ENCODE measurements at regions not wholly inside any gene's neighbourhood (a gene's known extent, or its start where the extent isn't known, plus 50 kb on each side); places are given as distances from the start of the nearest gene placed in this dataset.
"Not testable (repeated sequence)": the region's sequence is repeated elsewhere in the genome, so short reads cannot be mapped to it uniquely, and the experiment has no call there.

DNA sequence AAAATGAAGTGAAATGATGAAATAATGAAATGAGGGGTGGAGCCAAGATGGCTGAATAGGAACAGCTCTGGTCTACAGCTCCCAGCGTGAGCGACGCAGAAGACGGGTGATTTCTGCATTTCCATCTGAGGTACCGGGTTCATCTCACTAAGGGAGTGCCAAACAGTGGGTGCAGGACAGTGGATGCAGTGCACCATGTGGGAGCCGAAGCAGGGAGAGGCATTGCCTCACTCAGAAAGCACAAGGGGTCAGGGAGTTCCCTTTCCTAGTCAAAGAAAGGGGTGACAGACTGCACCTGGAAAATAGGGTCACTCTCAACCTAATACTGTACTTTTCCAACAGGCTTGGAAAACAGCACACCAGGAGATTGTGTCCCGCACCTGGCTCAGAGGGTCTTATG lies 2755.4 kb downstream of the RPIA start:
- not testable (repeated sequence) for H3K9me3 ChIP-seq (ENCODE audit: low read depth, low read length); H3K27ac ChIP-seq (ENCODE audit: low read depth, low read length); H4K20me1 ChIP-seq (ENCODE audit: insufficient read depth, low read length); H3K4me3 ChIP-seq (ENCODE audit: insufficient read depth, low read length); H3K4me1 ChIP-seq (ENCODE audit: insufficient read depth, low read length); H3K36me3 ChIP-seq (ENCODE audit: insufficient read depth, low read length); H3K4me2 ChIP-seq (ENCODE audit: insufficient read depth, low read length); H3K79me2 ChIP-seq (ENCODE audit: insufficient read depth, low read length); H2AFZ ChIP-seq (ENCODE audit: low read length); DNase-seq (ENCODE audit: insufficient read length, low spot score, missing footprints)
- peaks cover 12% of the 10 kb centered on the region for H3K27me3 ChIP-seq (ENCODE audit: insufficient read depth, low read length)

DNA sequence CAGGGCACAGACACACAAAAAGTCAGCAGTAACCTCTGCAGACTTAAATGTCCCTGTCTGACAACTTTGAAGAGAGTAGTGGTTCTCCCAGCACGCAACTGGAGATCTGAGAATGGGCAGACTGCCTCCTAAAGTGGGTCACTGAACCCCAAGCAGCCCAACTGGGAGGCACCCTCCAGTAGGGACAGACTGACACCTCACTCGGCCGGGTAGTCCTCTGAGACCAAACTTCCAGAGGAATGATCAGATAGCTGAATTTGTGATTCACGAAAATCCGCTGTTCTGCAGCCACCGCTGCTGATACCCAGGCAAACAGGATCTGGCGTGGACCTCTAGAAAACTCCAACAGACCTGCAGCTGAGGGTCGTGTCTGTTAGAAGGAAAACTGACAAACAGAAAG lies 2756.0 kb downstream of the RPIA start:
- H3K4me2 ChIP-seq (ENCODE audit: insufficient read depth, low read length); H3K4me3 ChIP-seq (ENCODE audit: insufficient read depth, low read length); H3K9me3 ChIP-seq (ENCODE audit: low read depth, low read length); H3K27ac ChIP-seq (ENCODE audit: low read depth, low read length); H3K79me2 ChIP-seq (ENCODE audit: insufficient read depth, low read length); DNase-seq (ENCODE audit: insufficient read length, low spot score, missing footprints); H2AFZ ChIP-seq (ENCODE audit: low read length); H3K4me1 ChIP-seq (ENCODE audit: insufficient read depth, low read length); H3K36me3 ChIP-seq (ENCODE audit: insufficient read depth, low read length); H3K27me3 ChIP-seq (ENCODE audit: insufficient read depth, low read length); H4K20me1 ChIP-seq (ENCODE audit: insufficient read depth, low read length): not testable (repeated sequence)

DNA sequence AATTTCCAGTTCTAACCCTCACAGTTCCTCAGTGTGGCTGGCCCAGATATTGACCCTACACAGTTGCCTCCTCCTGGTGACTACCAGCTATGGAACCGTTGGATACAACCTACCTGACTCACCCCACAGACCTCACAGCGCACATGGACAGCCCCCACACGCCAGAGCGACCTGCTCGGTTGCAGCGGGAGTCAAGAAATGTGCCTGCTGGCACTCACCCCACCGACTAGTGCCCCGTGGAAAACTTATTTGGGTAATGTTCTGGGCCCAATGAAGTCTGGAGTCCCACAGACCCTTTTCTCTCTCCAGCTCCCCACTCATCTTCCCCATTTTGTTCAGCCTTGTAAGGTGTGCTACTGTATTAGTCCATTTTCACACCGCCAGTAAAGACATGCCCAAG lies 2770.8 kb downstream of the RPIA start:
- H3K27ac ChIP-seq (ENCODE audit: low read depth, low read length); H3K79me2 ChIP-seq (ENCODE audit: insufficient read depth, low read length); H3K4me1 ChIP-seq (ENCODE audit: insufficient read depth, low read length); DNase-seq (ENCODE audit: insufficient read length, low spot score, missing footprints); H4K20me1 ChIP-seq (ENCODE audit: insufficient read depth, low read length); H3K4me3 ChIP-seq (ENCODE audit: insufficient read depth, low read length); H3K4me2 ChIP-seq (ENCODE audit: insufficient read depth, low read length); H3K36me3 ChIP-seq (ENCODE audit: insufficient read depth, low read length); H3K9me3 ChIP-seq (ENCODE audit: low read depth, low read length); H2AFZ ChIP-seq (ENCODE audit: low read length); H3K27me3 ChIP-seq (ENCODE audit: insufficient read depth, low read length): not testable (repeated sequence)

GRCh38 chr2:91463007-91463406 lies 2771.5 kb downstream of the RPIA start:
- not testable (repeated sequence) for H3K27ac ChIP-seq (ENCODE audit: low read depth, low read length); H3K27me3 ChIP-seq (ENCODE audit: insufficient read depth, low read length); H3K36me3 ChIP-seq (ENCODE audit: insufficient read depth, low read length); H2AFZ ChIP-seq (ENCODE audit: low read length); H3K4me2 ChIP-seq (ENCODE audit: insufficient read depth, low read length); DNase-seq (ENCODE audit: insufficient read length, low spot score, missing footprints); H3K4me1 ChIP-seq (ENCODE audit: insufficient read depth, low read length); H4K20me1 ChIP-seq (ENCODE audit: insufficient read depth, low read length); H3K4me3 ChIP-seq (ENCODE audit: insufficient read depth, low read length); H3K9me3 ChIP-seq (ENCODE audit: low read depth, low read length); H3K79me2 ChIP-seq (ENCODE audit: insufficient read depth, low read length)

- not testable (repeated sequence) for H3K36me3 ChIP-seq (ENCODE audit: insufficient read depth, low read length); H2AFZ ChIP-seq (ENCODE audit: low read length); DNase-seq (ENCODE audit: insufficient read length, low spot score, missing footprints); H3K27me3 ChIP-seq (ENCODE audit: insufficient read depth, low read length); H3K4me2 ChIP-seq (ENCODE audit: insufficient read depth, low read length); H3K9me3 ChIP-seq (ENCODE audit: low read depth, low read length); H3K4me3 ChIP-seq (ENCODE audit: insufficient read depth, low read length); H3K79me2 ChIP-seq (ENCODE audit: insufficient read depth, low read length); H3K4me1 ChIP-seq (ENCODE audit: insufficient read depth, low read length); H4K20me1 ChIP-seq (ENCODE audit: insufficient read depth, low read length); H3K27ac ChIP-seq (ENCODE audit: low read depth, low read length)
Measured at GRCh38 chr2:91466780-91467363, 2775.4 kb downstream of the RPIA start.

- not testable (repeated sequence) for H3K4me3 ChIP-seq (ENCODE audit: insufficient read depth, low read length); H3K27ac ChIP-seq (ENCODE audit: low read depth, low read length); H2AFZ ChIP-seq (ENCODE audit: low read length); H3K36me3 ChIP-seq (ENCODE audit: insufficient read depth, low read length); H3K79me2 ChIP-seq (ENCODE audit: insufficient read depth, low read length); H3K4me2 ChIP-seq (ENCODE audit: insufficient read depth, low read length); H3K9me3 ChIP-seq (ENCODE audit: low read depth, low read length); H3K4me1 ChIP-seq (ENCODE audit: insufficient read depth, low read length); DNase-seq (ENCODE audit: insufficient read length, low spot score, missing footprints); H4K20me1 ChIP-seq (ENCODE audit: insufficient read depth, low read length)
- peaks cover 21% of the 10 kb centered on the region for H3K27me3 ChIP-seq (ENCODE audit: insufficient read depth, low read length)
Measured at GRCh38 chr2:91476244-91476935, 2784.9 kb downstream of the RPIA start.

- H3K4me1 ChIP-seq (ENCODE audit: insufficient read depth, low read length); H3K9me3 ChIP-seq (ENCODE audit: low read depth, low read length); H2AFZ ChIP-seq (ENCODE audit: low read length); H3K4me3 ChIP-seq (ENCODE audit: insufficient read depth, low read length); H3K4me2 ChIP-seq (ENCODE audit: insufficient read depth, low read length); H3K27ac ChIP-seq (ENCODE audit: low read depth, low read length); DNase-seq (ENCODE audit: insufficient read length, low spot score, missing footprints); H3K36me3 ChIP-seq (ENCODE audit: insufficient read depth, low read length); H4K20me1 ChIP-seq (ENCODE audit: insufficient read depth, low read length); H3K79me2 ChIP-seq (ENCODE audit: insufficient read depth, low read length): not testable (repeated sequence)
- peaks cover 21% of the 10 kb centered on the region for H3K27me3 ChIP-seq (ENCODE audit: insufficient read depth, low read length)
Measured at GRCh38 chr2:91476936-91477246, 2785.4 kb downstream of the RPIA start.

DNA sequence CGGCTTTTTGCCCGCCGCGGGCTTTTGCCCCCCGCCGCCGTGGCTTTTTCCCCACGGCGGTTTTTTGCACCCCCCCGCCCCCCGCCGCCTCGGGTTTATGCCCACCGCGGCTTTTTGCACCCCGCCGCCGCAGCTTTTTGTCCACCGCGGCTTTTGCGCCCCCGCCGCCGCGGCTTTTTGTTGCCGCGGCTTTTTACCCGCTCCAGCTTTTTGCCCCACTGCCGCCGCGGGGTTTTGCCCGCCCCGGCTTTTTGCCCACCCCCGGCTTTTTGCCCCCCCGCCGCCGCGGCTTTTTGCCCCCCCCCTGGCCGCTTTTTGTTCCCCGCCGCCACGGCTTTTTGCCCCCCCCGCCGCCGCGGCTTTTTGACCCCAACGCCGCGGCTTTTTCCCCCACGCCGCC lies 2785.8 kb downstream of the RPIA start:
- not testable (repeated sequence) for H3K27ac ChIP-seq (ENCODE audit: low read depth, low read length); DNase-seq (ENCODE audit: insufficient read length, low spot score, missing footprints); H4K20me1 ChIP-seq (ENCODE audit: insufficient read depth, low read length); H3K4me2 ChIP-seq (ENCODE audit: insufficient read depth, low read length); H3K4me3 ChIP-seq (ENCODE audit: insufficient read depth, low read length); H2AFZ ChIP-seq (ENCODE audit: low read length); H3K36me3 ChIP-seq (ENCODE audit: insufficient read depth, low read length); H3K9me3 ChIP-seq (ENCODE audit: low read depth, low read length); H3K4me1 ChIP-seq (ENCODE audit: insufficient read depth, low read length); H3K79me2 ChIP-seq (ENCODE audit: insufficient read depth, low read length)
- peaks cover 21% of the 10 kb centered on the region for H3K27me3 ChIP-seq (ENCODE audit: insufficient read depth, low read length)

Measured in osteoblast (primary cell).